ENCODE measurements at regions not wholly inside any gene's neighbourhood (a gene's known extent, or its start where the extent isn't known, plus 50 kb on each side); places are given as distances from the start of the nearest gene placed in this dataset.

DNA sequence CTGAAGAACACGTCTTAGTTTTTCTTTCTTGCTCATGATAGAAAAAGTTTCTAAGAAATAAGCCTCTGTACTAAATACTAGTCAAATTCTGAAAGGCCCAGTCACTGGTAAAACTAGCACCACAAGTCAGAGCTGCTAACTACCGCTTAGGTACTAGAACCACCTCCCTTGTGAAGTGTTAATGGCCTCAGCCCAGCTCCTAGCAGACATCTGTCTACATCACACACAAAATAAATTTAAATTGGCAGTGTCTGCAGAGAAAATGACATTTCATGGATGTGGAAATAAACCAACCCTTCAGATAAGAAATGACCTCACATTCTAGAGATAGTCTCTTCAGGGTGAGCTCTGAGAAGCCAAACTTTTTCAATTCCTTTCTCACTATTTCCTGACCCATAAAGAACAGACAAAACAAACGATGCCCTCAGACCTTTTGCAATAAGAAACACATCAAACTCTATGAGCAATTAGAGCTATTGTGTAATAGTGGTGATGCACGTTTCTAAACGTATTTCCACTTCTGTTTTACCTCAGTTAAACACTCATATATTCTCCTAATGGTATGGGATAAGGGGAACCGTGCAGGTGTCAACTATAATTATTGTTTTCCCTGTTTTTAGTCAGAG lies 70.3 kb upstream of the DSG1 start:
- Histone ChIP-seq H3K9ac (ENCODE audit: low read length) (no peak overlapping the region), H3K36me3 (ENCODE audit: control insufficient read depth, insufficient read depth, low read length) (no peaks in the 10 kb centered on the region), H3K4me1 (ENCODE audit: control insufficient read depth, insufficient read depth, low read length) (peaks cover 32% of the 10 kb centered on the region), H3K9me3 (ENCODE audit: control insufficient read depth, insufficient read depth, low read depth, low read length) (no peaks in the 10 kb centered on the region), H3K27me3 (ENCODE audit: control insufficient read depth, insufficient read depth, low read length) (no peaks in the 10 kb centered on the region), H3K4me3 (ENCODE audit: low read depth, low read length) (no peak overlapping the region), H3K27ac (ENCODE audit: low read depth, low read length) (no peak overlapping the region)

DNA sequence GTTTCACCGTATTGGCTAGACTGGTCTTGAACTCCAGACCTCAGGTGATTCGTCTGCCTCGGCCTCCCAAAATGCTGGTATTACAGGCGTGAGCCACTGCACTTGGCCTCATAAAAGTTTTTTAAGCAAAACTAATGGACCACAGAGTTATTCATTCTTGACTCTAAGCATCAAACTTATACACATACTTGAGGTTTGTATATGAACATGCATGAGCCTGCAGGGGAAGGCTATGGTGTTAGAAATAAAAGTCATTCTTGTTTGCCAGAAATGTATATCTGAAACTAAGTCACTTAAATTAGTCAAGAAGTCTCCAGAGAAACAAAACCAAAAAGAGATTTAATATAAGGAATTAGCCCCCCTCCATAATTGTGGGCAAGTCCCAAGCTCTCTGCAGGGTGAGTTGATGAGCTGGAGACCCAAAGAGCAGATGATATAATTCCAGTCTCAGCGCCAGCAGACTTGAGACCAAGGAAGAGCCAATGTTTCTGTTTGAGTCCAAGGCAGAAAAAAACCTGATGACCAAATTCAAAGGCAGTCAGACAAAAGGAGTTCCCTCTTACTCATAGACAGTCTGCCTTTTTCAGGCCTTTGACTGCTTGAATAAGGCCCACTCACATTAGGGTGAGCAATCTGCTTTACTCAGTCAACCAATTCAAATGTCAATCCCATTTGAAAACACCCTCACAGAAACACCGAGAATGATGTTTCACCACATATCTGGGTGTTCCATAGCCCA lies 69.0 kb upstream of the DSG1 start:
- Histone ChIP-seq H3K4me1 (ENCODE audit: control insufficient read depth, insufficient read depth, low read length) (peaks cover 22% of the 10 kb centered on the region), H3K27me3 (ENCODE audit: control insufficient read depth, insufficient read depth, low read length) (no peaks in the 10 kb centered on the region), H3K4me3 (ENCODE audit: low read depth, low read length) (no peak overlapping the region), H3K27ac (ENCODE audit: low read depth, low read length) (no peak overlapping the region), H3K9ac (ENCODE audit: low read length) (no peak overlapping the region), H3K9me3 (ENCODE audit: control insufficient read depth, insufficient read depth, low read depth, low read length) (no peaks in the 10 kb centered on the region), H3K36me3 (ENCODE audit: control insufficient read depth, insufficient read depth, low read length) (no peaks in the 10 kb centered on the region)

DNA sequence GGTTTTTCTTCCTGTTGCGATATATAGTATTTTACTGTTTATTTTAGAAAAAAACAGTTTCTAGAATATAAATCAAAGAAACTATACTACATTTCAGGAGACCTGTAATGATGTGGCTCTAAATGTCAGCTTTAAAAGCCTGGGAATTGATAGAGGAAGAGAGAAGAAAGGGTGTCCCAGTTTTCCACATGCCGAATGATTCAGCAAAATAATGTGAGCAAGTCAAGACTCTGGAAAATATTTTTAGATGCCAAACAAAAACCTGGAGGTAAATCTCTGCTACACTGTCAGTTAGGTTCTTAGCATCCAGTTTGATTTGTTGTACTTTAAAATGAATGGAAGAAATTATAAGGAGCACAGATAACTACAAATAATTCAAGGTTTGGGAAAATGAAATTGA lies 67.1 kb upstream of the DSG1 start:
- no peaks in the 10 kb centered on the region for H3K9me3 ChIP-seq (ENCODE audit: control insufficient read depth, insufficient read depth, low read depth, low read length)
- H3K4me3 ChIP-seq (ENCODE audit: low read depth, low read length) = no peak overlapping the region
- H3K4me1 ChIP-seq (ENCODE audit: control insufficient read depth, insufficient read depth, low read length) = peaks cover 6% of the 10 kb centered on the region; the same call in 1 of the 2 replicates
- H3K27ac ChIP-seq (ENCODE audit: low read depth, low read length) = 0 out of 2 replicates have a peak overlapping the region, but pooled peaks have one; percentile 19
- no peaks in the 10 kb centered on the region for H3K36me3 ChIP-seq (ENCODE audit: control insufficient read depth, insufficient read depth, low read length)
- H3K27me3 ChIP-seq (ENCODE audit: control insufficient read depth, insufficient read depth, low read length) = no peaks in the 10 kb centered on the region
- H3K9ac ChIP-seq (ENCODE audit: low read length) = no peak overlapping the region

DNA sequence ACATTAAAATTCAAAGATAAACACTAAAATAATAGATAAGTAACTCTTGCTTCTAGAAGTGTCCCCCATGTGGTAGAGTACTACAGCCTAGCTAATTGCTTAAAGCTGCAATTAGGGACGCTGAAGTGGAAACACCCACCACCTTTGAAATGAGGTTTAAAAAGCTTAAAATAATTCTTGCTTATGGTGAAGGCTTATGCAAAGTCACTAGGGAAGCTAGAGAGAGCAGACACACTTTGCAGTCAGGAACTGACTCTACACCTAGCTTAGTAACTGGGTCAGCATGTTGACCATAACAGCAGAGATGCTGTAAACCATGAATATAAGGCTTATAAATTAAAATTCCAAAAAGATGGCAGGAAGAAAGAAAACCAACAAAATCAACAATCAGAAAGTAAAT lies 65.4 kb upstream of the DSG1 start:
- Histone ChIP-seq H3K27me3 (ENCODE audit: control insufficient read depth, insufficient read depth, low read length) (no peaks in the 10 kb centered on the region), H3K4me3 (ENCODE audit: low read depth, low read length) (no peak overlapping the region), H3K36me3 (ENCODE audit: control insufficient read depth, insufficient read depth, low read length) (no peaks in the 10 kb centered on the region), H3K4me1 (ENCODE audit: control insufficient read depth, insufficient read depth, low read length) (peaks cover 4% of the 10 kb centered on the region; the same call in 1 of the 2 replicates), H3K27ac (ENCODE audit: low read depth, low read length) (no peak overlapping the region), H3K9me3 (ENCODE audit: control insufficient read depth, insufficient read depth, low read depth, low read length) (no peaks in the 10 kb centered on the region), H3K9ac (ENCODE audit: low read length) (no peak overlapping the region)

DNA sequence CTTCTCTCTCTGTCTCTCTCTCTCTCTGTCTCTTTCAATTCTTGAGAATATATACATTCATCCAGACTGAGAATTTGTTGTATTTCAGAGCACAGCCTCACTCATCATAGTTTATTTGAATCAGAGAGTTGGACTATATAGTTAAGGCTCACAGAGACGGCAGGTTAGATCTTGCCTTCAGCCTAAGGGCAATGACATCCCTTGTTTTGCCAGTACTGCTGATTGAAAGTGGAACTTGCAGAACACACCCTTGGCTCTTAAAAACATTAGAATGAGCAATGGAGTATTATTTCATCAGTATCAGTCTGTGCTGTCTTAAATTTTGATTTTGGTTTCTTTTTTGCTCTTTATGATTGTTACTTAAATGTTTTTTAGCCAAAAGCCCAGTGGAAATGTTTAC lies 62.0 kb upstream of the DSG1 start:
- Histone ChIP-seq H3K27ac (ENCODE audit: low read depth, low read length) (no peak overlapping the region), H3K9me3 (ENCODE audit: control insufficient read depth, insufficient read depth, low read depth, low read length) (no peaks in the 10 kb centered on the region), H3K36me3 (ENCODE audit: control insufficient read depth, insufficient read depth, low read length) (no peaks in the 10 kb centered on the region), H3K27me3 (ENCODE audit: control insufficient read depth, insufficient read depth, low read length) (no peaks in the 10 kb centered on the region), H3K9ac (ENCODE audit: low read length) (no peak overlapping the region), H3K4me3 (ENCODE audit: low read depth, low read length) (no peak overlapping the region), H3K4me1 (ENCODE audit: control insufficient read depth, insufficient read depth, low read length) (no peaks in the 10 kb centered on the region)

DNA sequence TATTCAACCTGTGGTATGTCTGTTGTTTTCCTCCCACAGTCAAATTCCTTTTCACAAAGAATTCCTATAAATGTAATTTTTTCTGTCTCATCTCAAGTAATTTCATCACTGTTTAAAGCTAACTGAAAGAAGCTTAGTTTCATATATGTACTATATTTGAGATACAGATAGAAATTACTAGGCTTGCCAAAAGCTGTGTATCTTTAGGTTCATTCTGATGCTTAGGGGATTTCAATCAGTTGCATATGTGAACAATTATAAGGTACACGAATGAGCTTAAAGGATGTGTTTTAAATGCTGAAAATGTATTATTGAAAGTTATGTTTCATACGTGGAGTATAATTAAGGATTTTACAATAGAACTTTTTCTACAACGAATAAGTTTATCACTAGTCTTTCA lies 59.2 kb upstream of the DSG1 start:
- no peak overlapping the region for H3K27ac ChIP-seq (ENCODE audit: low read depth, low read length)
- no peaks in the 10 kb centered on the region for H3K27me3 ChIP-seq (ENCODE audit: control insufficient read depth, insufficient read depth, low read length)
- H3K9ac ChIP-seq (ENCODE audit: low read length) = no peak overlapping the region
- H3K4me3 ChIP-seq (ENCODE audit: low read depth, low read length) = no peak overlapping the region
- peaks cover 10% of the 10 kb centered on the region; the same call in 1 of the 2 replicates for H3K4me1 ChIP-seq (ENCODE audit: control insufficient read depth, insufficient read depth, low read length)
- no peaks in the 10 kb centered on the region for H3K36me3 ChIP-seq (ENCODE audit: control insufficient read depth, insufficient read depth, low read length)
- H3K9me3 ChIP-seq (ENCODE audit: control insufficient read depth, insufficient read depth, low read depth, low read length) = no peaks in the 10 kb centered on the region

DNA sequence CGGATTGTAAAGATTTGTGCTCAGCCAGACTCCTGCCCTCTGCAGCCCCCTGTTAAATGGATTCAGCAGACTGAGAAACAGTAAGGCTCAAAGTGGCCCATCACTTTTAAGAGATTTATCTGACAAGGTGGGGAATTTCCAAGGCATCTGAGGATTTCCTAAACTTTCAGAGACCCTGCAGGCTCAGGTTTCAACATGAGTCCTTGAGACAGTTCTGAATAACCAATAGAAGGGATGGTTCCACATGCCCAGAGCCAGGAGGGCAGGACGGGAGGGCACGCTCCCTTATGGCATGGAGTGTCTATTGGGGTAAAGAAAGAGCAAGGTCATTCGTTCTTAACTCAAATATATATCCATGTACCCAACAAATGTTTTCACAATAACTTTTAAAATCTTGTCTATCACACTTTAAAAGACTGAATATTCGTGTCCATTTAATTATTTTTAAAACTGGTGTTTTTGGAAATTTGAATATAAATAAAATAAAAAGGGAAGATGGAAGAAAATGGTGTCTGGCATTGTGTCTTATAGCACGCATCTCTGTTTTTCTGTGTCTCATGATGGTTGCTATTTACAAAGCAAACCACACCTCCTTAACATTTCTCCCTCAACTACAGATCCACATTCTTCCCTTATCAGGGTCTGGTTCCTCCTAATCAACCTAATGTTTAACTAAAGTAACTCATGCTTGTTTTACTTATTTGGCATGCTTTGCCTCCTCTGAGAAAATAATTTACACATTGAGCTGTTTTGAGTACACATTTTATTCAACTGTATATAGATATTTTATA lies 56.0 kb upstream of the DSG1 start:
- Histone ChIP-seq H3K9me3 (ENCODE audit: control insufficient read depth, insufficient read depth, low read depth, low read length) (no peaks in the 10 kb centered on the region), H3K27me3 (ENCODE audit: control insufficient read depth, insufficient read depth, low read length) (no peaks in the 10 kb centered on the region), H3K4me3 (ENCODE audit: low read depth, low read length) (no peak overlapping the region), H3K36me3 (ENCODE audit: control insufficient read depth, insufficient read depth, low read length) (no peaks in the 10 kb centered on the region), H3K9ac (ENCODE audit: low read length) (no peak overlapping the region), H3K4me1 (ENCODE audit: control insufficient read depth, insufficient read depth, low read length) (peaks cover 10% of the 10 kb centered on the region; the same call in 1 of the 2 replicates), H3K27ac (ENCODE audit: low read depth, low read length) (peak overlapping the region; percentile 32; the same call in 1 of the 2 replicates)

DNA sequence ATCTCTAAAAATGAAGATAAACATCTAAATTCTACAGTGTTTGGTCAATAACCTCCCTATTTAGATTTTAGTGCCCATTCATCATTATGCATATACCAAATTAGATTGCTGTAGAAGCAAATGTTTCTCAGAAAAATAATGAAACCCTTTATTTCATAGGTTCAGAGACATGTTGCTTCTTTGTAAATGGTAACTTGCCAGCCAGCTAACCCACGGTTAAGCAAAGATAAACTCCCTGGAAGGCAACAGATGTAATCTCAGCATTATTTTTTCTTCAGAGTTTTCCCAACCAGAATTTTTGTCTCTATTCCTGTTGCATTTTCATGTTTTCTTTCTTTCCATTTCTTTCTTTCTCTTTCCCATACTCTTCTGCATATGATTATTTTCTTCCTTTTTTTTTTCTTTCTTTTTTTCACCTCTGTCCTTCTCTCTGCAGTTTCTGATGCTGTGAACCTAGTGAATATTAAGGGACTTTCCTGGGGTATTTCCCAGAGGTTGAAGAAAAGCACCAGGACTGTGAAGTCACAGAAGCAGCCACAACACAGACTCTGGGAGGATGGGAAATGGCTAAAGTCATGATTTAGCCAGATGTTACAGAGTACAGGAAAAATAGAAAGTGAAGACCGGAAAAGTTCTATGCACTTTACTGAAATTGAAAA lies 50.0 kb upstream of the DSG1 start:
- Histone ChIP-seq H3K4me3 (ENCODE audit: low read depth, low read length) (no peak overlapping the region), H3K9me3 (ENCODE audit: control insufficient read depth, insufficient read depth, low read depth, low read length) (no peaks in the 10 kb centered on the region), H3K9ac (ENCODE audit: low read length) (no peak overlapping the region), H3K27me3 (ENCODE audit: control insufficient read depth, insufficient read depth, low read length) (no peaks in the 10 kb centered on the region), H3K36me3 (ENCODE audit: control insufficient read depth, insufficient read depth, low read length) (no peaks in the 10 kb centered on the region), H3K27ac (ENCODE audit: low read depth, low read length) (no peak overlapping the region), H3K4me1 (ENCODE audit: control insufficient read depth, insufficient read depth, low read length) (no peaks in the 10 kb centered on the region)
